DND-41 (cell line): ENCODE measurements at regions not wholly inside any gene's neighbourhood (a gene's known extent, or its start where the extent isn't known, plus 50 kb on each side); places are given as distances from the start of the nearest gene placed in this dataset.

Source experiments
- ATAC-seq: fragments of 200-7000 bp; cut with Tn5 transposase; 3 replicates; pipeline ENCODE4 v1.9.1; 2021; ENCODE audit warnings: low read depth; ENCODE audit not compliant: insufficient read depth
- DNase-seq: peaks from one replicate; pipeline ENCODE4 v3.0.0-alpha.2; 2020
- H2AFZ ChIP-seq: 2 replicates; pipeline ENCODE4 v1.6.0; 2012; ENCODE audit warnings: low read depth, low read length
- H3K27ac ChIP-seq: 2 replicates; pipeline ENCODE4 v1.5.1; 2012; ENCODE audit warnings: low read length, inconsistent platforms
- H3K27me3 ChIP-seq: fragments of 200-600 bp; sonication (generic); 2 replicates; pipeline ENCODE4 v1.6.0; 2012; ENCODE audit warnings: low read length, mild to moderate bottlenecking, inconsistent platforms; ENCODE audit not compliant: insufficient read depth, poor library complexity
- H3K36me3 ChIP-seq: 2 replicates; pipeline ENCODE4 v1.5.1; 2012; ENCODE audit warnings: low read length, inconsistent platforms; ENCODE audit not compliant: insufficient read depth
- H3K4me1 ChIP-seq: 2 replicates; pipeline ENCODE4 v1.5.1; 2012; ENCODE audit warnings: mild to moderate bottlenecking, low read length; ENCODE audit not compliant: insufficient read depth
- H3K4me2 ChIP-seq: 2 replicates; pipeline ENCODE4 v1.6.0; 2012; ENCODE audit warnings: mild to moderate bottlenecking, moderate library complexity, low read length, inconsistent platforms; ENCODE audit not compliant: insufficient read depth
- H3K4me3 ChIP-seq, 2 experiments: fragments of 200-600 bp in 1 of 2; shearing (Covaris generic) in 1 of 2; 2 replicates each; pipeline ENCODE4 v1.5.1; 2012 to 2016; ENCODE audit warnings: inconsistent platforms in 2 of 2, low read length in 2 of 2, mild to moderate bottlenecking in 2 of 2, low read depth in 1 of 2, moderate library complexity in 1 of 2
- H3K79me2 ChIP-seq: 2 replicates; pipeline ENCODE4 v1.6.0; 2012; ENCODE audit warnings: low read length, inconsistent platforms; ENCODE audit not compliant: insufficient read depth
- H3K9ac ChIP-seq: 2 replicates; pipeline ENCODE4 v1.6.0; 2012; ENCODE audit warnings: low read depth, mild to moderate bottlenecking, inconsistent platforms, low read length, moderate library complexity
- H3K9me3 ChIP-seq: 2 replicates; pipeline ENCODE4 v1.5.1; 2012; ENCODE audit warnings: low read length, moderate library complexity, mild to moderate bottlenecking, inconsistent platforms; ENCODE audit not compliant: insufficient read depth, severe bottlenecking
- H4K20me1 ChIP-seq: 2 replicates; pipeline ENCODE4 v1.6.0; 2012; ENCODE audit warnings: low read length; ENCODE audit not compliant: insufficient read depth
- CTCF ChIP-seq: IDR thresholded peaks from 2 replicates; pipeline ENCODE4 v1.5.1; 2012; ENCODE audit warnings: borderline replicate concordance, low read length, moderate library complexity, mild to moderate bottlenecking; ENCODE audit not compliant: poor library complexity, severe bottlenecking; ENCODE audit errors: extremely low read depth
- EZH2 ChIP-seq: IDR thresholded peaks from 3 replicates; pipeline ENCODE4 v1.6.1; 2012; ENCODE audit warnings: borderline replicate concordance, low read depth, mild to moderate bottlenecking, moderate library complexity, low read length, inconsistent platforms; ENCODE audit not compliant: severe bottlenecking

GRCh38 chrX:115946059-115946458 lies 224.5 kb upstream of the AGTR2 start:
- Histone ChIP-seq H3K79me2 (no peaks in the 10 kb centered on the region), H3K9ac (no peak overlapping the region), H3K27ac (no peak overlapping the region), H3K9me3 (no peaks in the 10 kb centered on the region), H3K4me1 (no peaks in the 10 kb centered on the region), H2AFZ (no peak overlapping the region), H3K36me3 (no peaks in the 10 kb centered on the region), H3K27me3 (no peaks in the 10 kb centered on the region), H3K4me3 (no peak overlapping the region), H3K4me2 (no peak overlapping the region), H4K20me1 (no peaks in the 10 kb centered on the region)
- TF ChIP-seq CTCF, result no peak
- TF ChIP-seq EZH2, result no peak
- ATAC-seq (no peak), DNase-seq (no peak)

- H3K9ac ChIP-seq, result no peak overlapping the region
These were observed 222.3 kb upstream of the AGTR2 start for GRCh38 chrX:115948018-115948923.

GRCh38 chrX:115949900-115950822 lies 220.4 kb upstream of the AGTR2 start:
- no peak overlapping the region for H2AFZ ChIP-seq
- H3K9me3 ChIP-seq, result no peaks in the 10 kb centered on the region
- TF ChIP-seq EZH2 (no peak), CTCF (no peak)
- H4K20me1 ChIP-seq, result no peaks in the 10 kb centered on the region
- no peaks in the 10 kb centered on the region for H3K36me3 ChIP-seq
- H3K27ac ChIP-seq, result no peak overlapping the region
- H3K4me2 ChIP-seq, result no peak overlapping the region
- DNase-seq, result no peak
- H3K27me3 ChIP-seq, result no peaks in the 10 kb centered on the region
- H3K4me3 ChIP-seq, result no peak overlapping the region
- no peaks in the 10 kb centered on the region for H3K79me2 ChIP-seq
- H3K9ac ChIP-seq, result no peak overlapping the region
- ATAC-seq, result no peak
- H3K4me1 ChIP-seq, result no peaks in the 10 kb centered on the region

More at GRCh38 chrX:115948018-115948923, 222.3 kb upstream of the AGTR2 start:
- TF ChIP-seq EZH2 (no peak), CTCF (no peak)
- H3K36me3 ChIP-seq, result no peaks in the 10 kb centered on the region
- no peak overlapping the region for H3K27ac ChIP-seq
- no peak overlapping the region for H3K4me3 ChIP-seq
- H3K79me2 ChIP-seq, result no peaks in the 10 kb centered on the region
- no peaks in the 10 kb centered on the region for H4K20me1 ChIP-seq
- no peak for ATAC-seq
- H3K4me2 ChIP-seq, result no peak overlapping the region
- H3K9me3 ChIP-seq, result no peaks in the 10 kb centered on the region
- no peaks in the 10 kb centered on the region for H3K27me3 ChIP-seq
- H3K4me1 ChIP-seq, result no peaks in the 10 kb centered on the region
- no peak overlapping the region for H2AFZ ChIP-seq
- DNase-seq, result no peak
